Gastrocnemius medialis (tissue), 4 donors: ENCODE measurements at regions not wholly inside any gene's neighbourhood (a gene's known extent, or its start where the extent isn't known, plus 50 kb on each side); places are given as distances from the start of the nearest gene placed in this dataset.

ENCODE experiments used
- POLR2A ChIP-seq, 2 donors: fragments of 450-650 bp; IDR thresholded peaks; one replicate each; pipeline ENCODE4 v1.6.1; 2017; ENCODE audit warnings: antibody characterized with exemption in 2 of 2, mild to moderate bottlenecking in 2 of 2, moderate library complexity in 2 of 2
- TF ChIP-seq, protein P1 (sequence below), 5 experiments: fragments of 450-650 bp in 3 of 5; fragments of 200-600 bp in 2 of 5; sonication (generic) in 2 of 5; IDR thresholded peaks in 4 of 5; conservative IDR thresholded peaks in 1 of 5; 1 replicate in 4 of 5; 2 replicates in 1 of 5; pipeline ENCODE4 v1.5.1; 2016 to 2019; ENCODE audit warnings: antibody characterized with exemption in 5 of 5, mild to moderate bottlenecking in 3 of 5, moderate library complexity in 3 of 5

DNA sequence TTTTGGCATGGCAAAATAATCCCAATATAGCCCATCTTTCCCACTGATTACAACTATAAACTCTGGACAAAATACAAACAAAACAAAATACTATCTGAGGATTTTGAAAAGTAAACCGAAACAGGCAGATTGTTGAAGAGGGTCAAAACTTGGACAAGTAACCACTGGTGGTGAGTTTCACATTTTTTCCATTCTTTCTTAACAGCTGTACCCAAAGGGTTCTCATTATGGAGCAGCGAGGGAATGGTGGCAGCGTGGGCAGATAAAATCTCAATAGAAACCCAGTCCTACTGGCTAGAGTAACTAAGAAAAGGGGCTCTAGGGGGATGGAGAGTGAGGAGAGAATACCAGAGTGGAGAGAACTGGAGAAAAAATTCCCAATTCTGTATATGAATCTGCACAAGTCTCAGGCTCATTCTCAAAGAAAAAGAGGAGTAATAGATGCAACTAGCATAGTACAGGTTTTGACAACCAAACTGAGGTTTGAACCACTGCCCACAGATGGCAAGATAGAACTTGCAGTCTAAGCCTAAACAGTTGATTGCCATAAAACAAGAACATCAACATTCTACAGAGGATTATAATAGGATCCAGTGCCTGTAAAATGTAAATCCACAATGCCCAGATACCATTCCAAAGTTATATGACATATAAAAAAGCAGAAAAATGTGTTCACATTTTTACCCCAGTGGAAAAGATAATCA lies 284.5 kb downstream of the KCNRG start:
- TF ChIP-seq, protein P1, sequence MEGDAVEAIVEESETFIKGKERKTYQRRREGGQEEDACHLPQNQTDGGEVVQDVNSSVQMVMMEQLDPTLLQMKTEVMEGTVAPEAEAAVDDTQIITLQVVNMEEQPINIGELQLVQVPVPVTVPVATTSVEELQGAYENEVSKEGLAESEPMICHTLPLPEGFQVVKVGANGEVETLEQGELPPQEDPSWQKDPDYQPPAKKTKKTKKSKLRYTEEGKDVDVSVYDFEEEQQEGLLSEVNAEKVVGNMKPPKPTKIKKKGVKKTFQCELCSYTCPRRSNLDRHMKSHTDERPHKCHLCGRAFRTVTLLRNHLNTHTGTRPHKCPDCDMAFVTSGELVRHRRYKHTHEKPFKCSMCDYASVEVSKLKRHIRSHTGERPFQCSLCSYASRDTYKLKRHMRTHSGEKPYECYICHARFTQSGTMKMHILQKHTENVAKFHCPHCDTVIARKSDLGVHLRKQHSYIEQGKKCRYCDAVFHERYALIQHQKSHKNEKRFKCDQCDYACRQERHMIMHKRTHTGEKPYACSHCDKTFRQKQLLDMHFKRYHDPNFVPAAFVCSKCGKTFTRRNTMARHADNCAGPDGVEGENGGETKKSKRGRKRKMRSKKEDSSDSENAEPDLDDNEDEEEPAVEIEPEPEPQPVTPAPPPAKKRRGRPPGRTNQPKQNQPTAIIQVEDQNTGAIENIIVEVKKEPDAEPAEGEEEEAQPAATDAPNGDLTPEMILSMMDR (IDR thresholded peaks at IDR 0.05 in 4 of 5, conservative IDR thresholded peaks at IDR 0.05 in 1 of 5), result no peak
- no peak for TF ChIP-seq POLR2A (IDR thresholded peaks at IDR 0.05)
